Activated CD4-positive, alpha-beta T cell treated with anti-CD3 and anti-CD28 coated beads for 36 hours (primary cell): ENCODE measurements at regions not wholly inside any gene's neighbourhood (a gene's known extent, or its start where the extent isn't known, plus 50 kb on each side); places are given as distances from the start of the nearest gene placed in this dataset.

Source experiments
- ATAC-seq: fragments of 200-7000 bp; cut with Tn5 transposase; one replicate; pipeline ENCODE4 v1.10.0; 2021; ENCODE audit warnings: mild to moderate bottlenecking, moderate library complexity
- CTCF ChIA-PET: fragments of 350-600 bp; sonication (Branson Sonifier 250); formaldehyde crosslinking; loops from one replicate; lab custom pipeline; 2021; ENCODE audit warnings: antibody characterized with exemption; lab: Charles Lee
- POLR2A ChIA-PET: fragments of 350-600 bp; sonication (Branson Sonifier 250); formaldehyde crosslinking; loops from one replicate; lab custom pipeline; 2021; ENCODE audit warnings: antibody characterized with exemption, inconsistent platforms; lab: Charles Lee
- DNase-seq: peaks from one replicate; pipeline ENCODE4 v3.0.0-alpha.2; 2020
- H3K27ac Mint-ChIP-seq: one replicate; pipeline ENCODE4 v1.8.0; 2021; ENCODE audit warnings: mixed read lengths
- H3K27me3 Mint-ChIP-seq: one replicate; pipeline ENCODE4 v1.8.0; 2021; ENCODE audit warnings: mixed read lengths
- H3K36me3 Mint-ChIP-seq: one replicate; pipeline ENCODE4 v1.8.0; 2021; ENCODE audit warnings: low read depth, mixed read lengths
- H3K4me1 Mint-ChIP-seq: one replicate; pipeline ENCODE4 v1.8.0; 2021; ENCODE audit warnings: mixed read lengths
- H3K4me3 Mint-ChIP-seq: one replicate; pipeline ENCODE4 v1.8.0; 2021; ENCODE audit warnings: mild to moderate bottlenecking, moderate library complexity, mixed read lengths
- H3K9me3 Mint-ChIP-seq: one replicate; pipeline ENCODE4 v1.8.0; 2021; ENCODE audit warnings: low read depth, mixed read lengths
- intact Hi-C, 2 experiments: fragments of 100-400 bp; cut with DNase I in 1 of 2; cut with micrococcal nuclease in 1 of 2; formaldehyde crosslinking; loops; one replicate each; pipeline versions ENCODE4 v1.14.2 to v1.15.1; 2022 to 2024; cut with DNase I, micrococcal nuclease

DNA sequence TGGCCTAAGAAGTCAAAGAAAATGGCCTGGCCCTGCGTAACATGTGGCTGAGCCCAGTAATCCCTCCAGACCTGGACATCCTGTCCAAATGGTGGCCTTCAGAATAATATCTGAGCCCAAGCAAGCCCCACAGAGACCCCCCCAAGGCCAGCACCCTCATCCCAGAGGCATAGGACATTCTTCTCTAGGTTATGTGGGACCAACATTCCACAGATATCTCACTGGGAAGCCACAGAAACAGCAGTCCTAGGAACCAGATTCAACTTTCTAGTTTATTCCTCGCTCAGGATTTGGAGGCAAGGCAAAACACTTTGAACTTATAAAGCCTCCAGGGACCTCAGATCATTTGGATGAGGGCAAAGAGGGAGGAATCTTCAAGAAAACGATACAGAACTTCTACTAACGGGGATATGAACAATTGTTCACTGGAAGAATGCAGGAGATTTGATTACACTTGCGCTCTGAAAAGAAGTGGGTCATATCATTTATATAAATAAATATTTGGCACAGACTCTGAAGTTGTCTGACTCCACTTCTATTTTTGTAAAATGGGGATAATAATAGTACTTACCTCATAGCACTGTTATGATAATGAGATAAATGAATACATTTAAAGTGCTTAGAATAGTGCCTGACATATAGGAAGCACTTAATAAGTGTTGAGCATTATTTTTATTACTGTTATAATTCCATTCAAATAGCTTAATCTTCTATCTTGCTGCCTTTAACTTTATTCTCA lies 171.5 kb downstream of the NUAK1 start:
- no peaks in the 10 kb centered on the region for H3K4me1 Mint-ChIP-seq
- peaks cover under 1% of the 10 kb centered on the region for H3K27me3 Mint-ChIP-seq
- ATAC-seq (no peak), DNase-seq (no peak)
- ChIA-PET CTCF (no interaction called here), POLR2A (no interaction called here)
- no peaks in the 10 kb centered on the region for H3K9me3 Mint-ChIP-seq
- intact Hi-C loops = no loop called here
- no peaks in the 10 kb centered on the region for H3K36me3 Mint-ChIP-seq
- H3K27ac Mint-ChIP-seq = no peak overlapping the region
- no peak overlapping the region for H3K4me3 Mint-ChIP-seq

DNA sequence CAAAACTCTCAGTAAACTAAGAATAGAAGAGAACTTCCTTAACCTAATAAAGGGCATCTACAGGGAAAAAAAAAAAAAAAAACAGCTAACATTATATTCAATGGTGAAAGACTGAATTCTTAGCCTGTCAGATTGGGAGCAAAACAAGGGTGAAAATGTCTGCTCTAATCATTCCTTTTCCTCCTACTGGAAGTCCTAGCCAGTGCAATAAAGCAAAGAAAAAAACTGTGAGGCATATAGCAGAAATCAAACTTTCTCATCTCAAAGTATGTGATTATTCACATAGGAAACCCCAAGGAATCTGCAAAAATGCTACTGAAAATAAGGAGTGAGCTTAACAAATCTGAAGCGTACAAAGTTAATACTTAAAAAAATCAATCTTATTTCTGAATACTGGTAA lies 170.7 kb downstream of the NUAK1 start:
- Mint-ChIP-seq H3K27me3 (no peaks in the 10 kb centered on the region), H3K36me3 (no peaks in the 10 kb centered on the region), H3K4me1 (no peaks in the 10 kb centered on the region), H3K9me3 (no peaks in the 10 kb centered on the region), H3K4me3 (no peak overlapping the region), H3K27ac (no peak overlapping the region)
- ATAC-seq (no peak), DNase-seq (no peak)
- ChIA-PET POLR2A (interaction anchor here (0.7 kb wide), 1 partner anchor 494 kb away, joined by 4 read pairs; no protein-coding TSS in a partner anchor), CTCF (no interaction called here)
- intact Hi-C loops = no loop called here

DNA sequence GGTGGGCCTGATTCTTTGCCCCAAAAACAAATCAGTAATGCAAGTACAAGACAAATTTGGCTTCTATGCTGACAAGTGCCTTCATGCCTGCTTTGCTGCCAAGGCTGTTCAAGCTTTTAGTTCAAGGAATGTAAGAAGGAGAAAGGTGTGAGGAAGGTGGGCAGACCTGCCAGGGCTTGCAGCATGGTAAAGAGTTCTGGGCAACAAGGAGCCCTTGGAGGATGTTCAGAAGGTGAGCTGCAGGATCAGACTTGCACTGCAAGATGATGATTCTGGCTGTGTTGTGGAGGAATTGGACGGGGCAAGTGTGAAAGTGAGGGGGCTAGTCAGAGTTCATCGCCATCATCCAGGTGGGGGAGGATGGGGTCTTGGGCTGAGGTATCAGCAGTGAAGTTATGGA lies 167.9 kb downstream of the NUAK1 start:
- no peak overlapping the region for H3K27ac Mint-ChIP-seq
- DNase-seq = no peak
- H3K9me3 Mint-ChIP-seq = no peaks in the 10 kb centered on the region
- peaks cover 2% of the 10 kb centered on the region for H3K27me3 Mint-ChIP-seq
- intact Hi-C loops = no loop called here
- no peak overlapping the region for H3K4me3 Mint-ChIP-seq
- H3K4me1 Mint-ChIP-seq = no peaks in the 10 kb centered on the region
- POLR2A ChIA-PET = no interaction called here
- H3K36me3 Mint-ChIP-seq = no peaks in the 10 kb centered on the region
- ATAC-seq = no peak
- CTCF ChIA-PET = interaction anchor here (0.6 kb wide), 2 partner anchors 108 to 148 kb away, joined by 3 read pairs; no protein-coding TSS in a partner anchor

DNA sequence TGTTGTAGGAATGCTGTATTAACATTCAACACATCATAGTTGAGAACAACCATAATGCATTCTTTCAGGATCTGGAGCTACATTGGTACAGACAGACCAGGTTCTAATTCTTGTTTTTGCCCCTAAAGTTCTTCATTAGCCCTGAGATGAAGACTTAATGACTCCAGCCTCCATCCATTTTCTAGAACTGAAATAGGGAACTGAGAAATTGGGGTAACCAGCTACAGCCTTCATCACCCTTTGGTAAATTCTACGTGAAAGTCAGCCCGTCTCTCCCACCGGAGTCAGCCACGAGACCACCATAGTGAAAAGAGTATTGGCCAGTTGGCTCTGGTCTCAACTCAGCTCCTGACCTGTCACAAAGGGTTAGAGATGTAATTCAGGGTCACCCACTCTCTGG lies 164.0 kb downstream of the NUAK1 start:
- CTCF ChIA-PET = no interaction called here
- H3K36me3 Mint-ChIP-seq = no peaks in the 10 kb centered on the region
- intact Hi-C loops = no loop called here

DNA sequence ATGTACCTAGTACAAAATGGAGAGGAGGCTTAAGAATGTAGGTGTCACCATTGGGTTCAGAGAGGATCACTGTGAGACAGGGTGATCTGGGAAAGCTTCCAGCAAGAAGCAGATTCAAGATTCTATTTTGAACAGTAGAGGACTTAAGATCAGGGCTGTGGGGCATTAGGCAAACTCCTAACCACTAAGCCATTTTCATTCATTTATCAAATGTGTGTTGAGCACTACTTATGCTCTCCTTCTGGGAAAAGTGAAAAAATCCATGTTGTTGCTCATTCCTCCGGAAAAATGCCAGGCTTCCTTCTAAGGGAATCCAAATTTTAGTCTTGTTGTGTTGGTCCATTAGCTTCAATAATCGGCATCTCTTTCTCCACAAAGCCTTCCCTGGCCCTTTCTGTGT lies 163.4 kb downstream of the NUAK1 start:
- H3K4me3 Mint-ChIP-seq = no peak overlapping the region
- no peak for ATAC-seq

More for the DNA sequence above, 164.0 kb downstream of the NUAK1 start:
- no peak for DNase-seq
- POLR2A ChIA-PET = no interaction called here
- no peak overlapping the region for H3K4me3 Mint-ChIP-seq
- H3K27ac Mint-ChIP-seq = no peak overlapping the region
- ATAC-seq = no peak
- H3K9me3 Mint-ChIP-seq = no peaks in the 10 kb centered on the region
- H3K27me3 Mint-ChIP-seq = peaks cover 2% of the 10 kb centered on the region
- no peaks in the 10 kb centered on the region for H3K4me1 Mint-ChIP-seq

DNA sequence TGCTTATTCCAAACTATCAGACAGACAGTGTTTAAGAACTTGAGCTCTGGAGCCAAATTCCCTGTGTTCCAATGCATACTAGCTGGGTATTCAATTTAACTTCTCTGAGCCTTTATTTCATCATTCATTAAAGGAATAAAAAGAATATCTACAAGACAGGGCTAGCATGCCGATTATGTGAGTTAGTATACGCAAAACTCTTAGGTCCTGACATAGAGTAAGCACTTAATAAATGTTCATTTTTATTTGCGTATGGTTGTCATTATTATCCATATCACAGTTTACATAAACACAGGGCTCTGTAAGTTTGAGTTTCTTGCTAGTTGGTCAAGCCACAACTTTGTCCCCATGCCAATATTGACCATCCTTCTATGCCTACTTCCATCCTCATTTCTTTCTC lies 161.5 kb downstream of the NUAK1 start:
- ATAC-seq (no peak), DNase-seq (no peak)
- Mint-ChIP-seq H3K4me3 (no peak overlapping the region), H3K4me1 (no peaks in the 10 kb centered on the region), H3K9me3 (no peaks in the 10 kb centered on the region), H3K27me3 (peaks cover 2% of the 10 kb centered on the region), H3K36me3 (no peaks in the 10 kb centered on the region), H3K27ac (no peak overlapping the region)
- CTCF ChIA-PET = no interaction called here
- POLR2A ChIA-PET = no interaction called here
- intact Hi-C loops = no loop called here

More for the DNA sequence above, 163.4 kb downstream of the NUAK1 start:
- no peaks in the 10 kb centered on the region for H3K36me3 Mint-ChIP-seq
- no peak overlapping the region for H3K27ac Mint-ChIP-seq
- H3K27me3 Mint-ChIP-seq = peaks cover 2% of the 10 kb centered on the region
- no peaks in the 10 kb centered on the region for H3K4me1 Mint-ChIP-seq
- POLR2A ChIA-PET = no interaction called here
- H3K9me3 Mint-ChIP-seq = no peaks in the 10 kb centered on the region
- intact Hi-C loops = no loop called here
- CTCF ChIA-PET = interaction anchor here (0.6 kb wide), 1 partner anchor 19 kb away, joined by 3 read pairs; no protein-coding TSS in a partner anchor
- no peak for DNase-seq

DNA sequence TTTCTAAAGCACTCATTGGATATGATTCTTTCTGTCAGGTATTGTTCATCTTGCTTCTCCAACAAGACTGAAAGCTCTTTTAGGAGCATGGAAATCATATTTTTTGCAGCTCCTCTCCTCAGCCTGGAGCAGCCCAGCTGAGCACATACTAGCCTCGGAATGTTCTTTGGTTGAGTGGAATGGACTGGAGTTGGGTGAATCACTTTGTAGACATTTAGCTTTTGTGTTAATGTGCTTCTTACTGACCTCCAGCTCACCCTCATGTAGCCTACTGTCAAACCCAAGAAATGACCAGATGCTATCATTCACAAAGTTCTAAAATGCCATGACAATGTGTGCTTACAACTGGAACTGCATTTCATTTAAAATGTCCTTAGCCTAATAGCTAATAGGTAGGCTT lies 161.1 kb downstream of the NUAK1 start:
- ATAC-seq (no peak), DNase-seq (no peak)
- Mint-ChIP-seq H3K36me3 (no peaks in the 10 kb centered on the region), H3K27me3 (peaks cover 2% of the 10 kb centered on the region), H3K4me3 (no peak overlapping the region), H3K4me1 (no peaks in the 10 kb centered on the region), H3K27ac (no peak overlapping the region), H3K9me3 (no peaks in the 10 kb centered on the region)
- intact Hi-C loops = no loop called here
- ChIA-PET POLR2A (no interaction called here), CTCF (interaction anchor here (0.7 kb wide), 1 partner anchor 115 kb away, joined by 3 read pairs; no protein-coding TSS in a partner anchor)

DNA sequence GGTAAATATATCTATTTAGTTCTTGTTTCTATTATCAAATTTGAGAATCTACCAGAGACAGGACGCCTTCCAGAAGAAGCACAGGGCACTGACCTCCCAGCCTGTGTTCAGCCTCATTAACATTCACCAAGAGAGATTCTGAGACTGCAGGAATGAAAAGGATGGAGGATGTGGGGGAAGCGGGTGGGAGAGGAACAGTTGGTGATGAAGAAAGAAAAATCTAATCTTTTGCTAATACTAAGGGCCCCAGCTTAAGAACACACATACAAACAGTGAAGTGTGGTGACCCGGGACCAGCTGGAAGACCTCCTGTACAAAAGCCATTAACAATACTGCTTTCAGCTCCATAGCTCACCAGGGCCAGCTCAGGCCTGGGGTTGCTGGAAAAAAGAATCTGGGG lies 160.5 kb downstream of the NUAK1 start:
- ChIA-PET CTCF (interaction anchor here (0.7 kb wide), 1 partner anchor 115 kb away, joined by 3 read pairs; no protein-coding TSS in a partner anchor), POLR2A (no interaction called here)
- H3K4me1 Mint-ChIP-seq = no peaks in the 10 kb centered on the region
- H3K9me3 Mint-ChIP-seq = no peaks in the 10 kb centered on the region
- DNase-seq (no peak), ATAC-seq (no peak)
- no peak overlapping the region for H3K27ac Mint-ChIP-seq
- intact Hi-C loops = no loop called here
- no peaks in the 10 kb centered on the region for H3K36me3 Mint-ChIP-seq
- H3K4me3 Mint-ChIP-seq = no peak overlapping the region
- peaks cover 2% of the 10 kb centered on the region for H3K27me3 Mint-ChIP-seq

DNA sequence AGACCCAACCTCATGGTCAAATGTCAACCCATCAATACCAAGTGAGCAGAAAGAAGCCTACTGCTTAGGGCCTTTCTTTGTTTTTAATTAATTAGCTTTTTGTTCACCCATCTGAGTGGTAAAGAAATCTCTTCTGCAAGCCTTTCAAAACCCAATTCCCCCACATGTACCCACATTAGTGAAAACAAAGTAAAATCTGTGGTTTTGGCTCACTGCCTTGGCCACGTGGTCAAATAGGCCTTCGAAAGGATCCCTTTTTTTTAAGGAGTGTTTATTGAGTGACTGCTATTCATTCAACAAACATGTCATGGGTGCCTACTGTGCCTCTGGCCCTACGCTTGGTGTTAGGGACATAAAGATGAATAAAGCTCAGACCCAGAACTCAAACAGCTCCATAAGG lies 160.1 kb downstream of the NUAK1 start:
- DNase-seq (no peak), ATAC-seq (no peak)
- H3K36me3 Mint-ChIP-seq = no peaks in the 10 kb centered on the region
- intact Hi-C loops = no loop called here
- no peaks in the 10 kb centered on the region for H3K4me1 Mint-ChIP-seq
- ChIA-PET CTCF (no interaction called here), POLR2A (no interaction called here)
- no peak overlapping the region for H3K4me3 Mint-ChIP-seq
- no peak overlapping the region for H3K27ac Mint-ChIP-seq
- no peaks in the 10 kb centered on the region for H3K9me3 Mint-ChIP-seq
- H3K27me3 Mint-ChIP-seq = peaks cover 2% of the 10 kb centered on the region

DNA sequence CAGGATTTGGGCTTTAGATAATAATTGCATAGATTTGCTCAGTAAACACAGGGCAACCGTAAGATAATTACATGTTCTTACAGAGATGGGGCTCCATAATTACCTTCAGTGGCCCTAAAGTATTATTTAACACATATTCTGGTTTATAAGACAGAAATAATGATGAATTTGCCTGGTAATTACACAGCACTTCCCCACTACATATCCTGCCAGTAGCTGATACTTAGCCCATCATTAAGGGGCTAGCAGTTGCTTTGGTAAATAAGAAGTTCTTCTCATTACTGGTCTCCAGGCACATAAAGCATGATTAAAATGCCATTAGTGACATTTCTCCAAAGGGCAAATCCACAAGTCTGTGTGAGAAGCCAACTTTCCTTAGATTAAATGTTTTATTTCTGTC lies 158.7 kb downstream of the NUAK1 start:
- ATAC-seq (no peak), DNase-seq (no peak)
- no peak overlapping the region for H3K27ac Mint-ChIP-seq
- no peaks in the 10 kb centered on the region for H3K36me3 Mint-ChIP-seq
- no peaks in the 10 kb centered on the region for H3K4me1 Mint-ChIP-seq
- no peak overlapping the region for H3K4me3 Mint-ChIP-seq
- intact Hi-C loops = no loop called here
- H3K27me3 Mint-ChIP-seq = no peaks in the 10 kb centered on the region
- ChIA-PET CTCF (no interaction called here), POLR2A (no interaction called here)
- H3K9me3 Mint-ChIP-seq = no peaks in the 10 kb centered on the region

DNA sequence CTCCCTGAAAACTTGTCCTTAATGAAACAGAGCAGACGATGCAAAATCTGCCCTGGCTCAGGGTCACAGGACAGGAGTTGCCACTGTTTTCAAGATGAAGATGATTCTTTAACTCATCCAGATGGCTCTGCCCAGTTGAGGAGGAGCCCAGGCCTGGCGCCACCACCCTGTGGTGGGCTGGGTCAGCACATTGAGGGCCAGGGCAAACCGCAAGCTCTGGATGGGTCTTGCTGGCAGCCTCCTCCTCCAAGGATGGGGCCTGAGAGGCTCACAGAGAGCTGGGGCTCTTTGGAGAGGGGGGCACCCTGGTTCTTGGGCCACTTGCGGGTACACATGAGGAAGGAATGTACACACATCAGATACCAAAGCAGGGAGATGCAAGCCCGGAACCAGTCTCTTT lies 158.2 kb downstream of the NUAK1 start:
- DNase-seq (no peak), ATAC-seq (no peak)
- no peaks in the 10 kb centered on the region for H3K36me3 Mint-ChIP-seq
- H3K4me3 Mint-ChIP-seq = no peak overlapping the region
- H3K27me3 Mint-ChIP-seq = no peaks in the 10 kb centered on the region
- ChIA-PET POLR2A (no interaction called here), CTCF (interaction anchor here (0.6 kb wide), 1 partner anchor 1752 kb away, joined by 3 read pairs; no protein-coding TSS in a partner anchor)
- no peaks in the 10 kb centered on the region for H3K9me3 Mint-ChIP-seq
- no peaks in the 10 kb centered on the region for H3K4me1 Mint-ChIP-seq
- intact Hi-C loops = no loop called here
- no peak overlapping the region for H3K27ac Mint-ChIP-seq

DNA sequence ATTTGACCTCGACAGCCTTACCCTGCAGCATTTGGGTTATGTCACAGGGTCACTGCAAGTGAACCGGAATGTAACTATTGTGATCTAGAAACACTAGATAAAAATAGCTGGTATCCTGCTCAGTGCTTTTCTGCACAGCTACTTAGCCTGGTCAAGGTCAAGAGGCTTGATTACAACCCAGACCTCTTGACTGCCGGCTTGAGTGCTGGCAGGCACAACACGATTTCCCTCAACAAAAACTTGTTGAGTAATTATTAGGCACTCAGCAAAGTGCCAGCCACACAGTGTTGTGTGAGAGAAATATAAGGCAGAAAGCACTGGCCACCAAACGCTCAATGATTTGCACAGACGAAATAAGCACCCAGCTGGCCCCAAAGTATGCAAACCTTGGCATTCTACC lies 156.7 kb downstream of the NUAK1 start:
- Mint-ChIP-seq H3K36me3 (no peaks in the 10 kb centered on the region), H3K9me3 (no peaks in the 10 kb centered on the region), H3K4me3 (no peak overlapping the region), H3K4me1 (no peaks in the 10 kb centered on the region), H3K27ac (no peak overlapping the region), H3K27me3 (no peaks in the 10 kb centered on the region)
- DNase-seq (no peak), ATAC-seq (no peak)
- intact Hi-C loops = no loop called here
- ChIA-PET POLR2A (no interaction called here), CTCF (no interaction called here)
